NCI-H187 (cell line): ENCODE measurements at regions not wholly inside any gene's neighbourhood (a gene's known extent, or its start where the extent isn't known, plus 50 kb on each side); places are given as distances from the start of the nearest gene placed in this dataset.
"Not testable (repeated sequence)": the region's sequence is repeated elsewhere in the genome, so short reads cannot be mapped to it uniquely, and the experiment has no call there.

Experiments used
- DNase-seq, 2 experiments: peaks; one replicate each; lab custom pipeline; 2025; lab: John Stamatoyannopoulos, UW

- no peak for DNase-seq
These were observed 99.1 kb upstream of the PPP1R26 start for GRCh38 chr9:135380311-135380960.

GRCh38 chr9:135381762-135382310 is 97.7 kb upstream of the PPP1R26 start:
- DNase-seq: no peak

- DNase-seq: no peak
These were observed 95.4 kb upstream of the PPP1R26 start for GRCh38 chr9:135384226-135384625.

GRCh38 chr9:135384815-135385405 is 94.7 kb upstream of the PPP1R26 start:
- not testable (repeated sequence) for DNase-seq

GRCh38 chr9:135385793-135386192 is 93.8 kb upstream of the PPP1R26 start:
- no peak for DNase-seq

GRCh38 chr9:135387976-135388375 is 91.6 kb upstream of the PPP1R26 start:
- no peak for DNase-seq

GRCh38 chr9:135388530-135388929 is 91.1 kb upstream of the PPP1R26 start:
- DNase-seq: no peak

GRCh38 chr9:135391759-135392158 is 87.8 kb upstream of the PPP1R26 start:
- no peak for DNase-seq

- no peak for DNase-seq
These were observed 87.1 kb upstream of the PPP1R26 start for GRCh38 chr9:135392511-135392910.

GRCh38 chr9:135394131-135394530 is 85.5 kb upstream of the PPP1R26 start:
- no peak for DNase-seq

GRCh38 chr9:135394699-135395645 is 84.6 kb upstream of the PPP1R26 start:
- no peak for DNase-seq

GRCh38 chr9:135397142-135397541 is 82.4 kb upstream of the PPP1R26 start:
- no peak for DNase-seq

GRCh38 chr9:135399000-135399649 is 80.5 kb upstream of the PPP1R26 start:
- DNase-seq: no peak

- DNase-seq: no peak
These were observed 79.1 kb upstream of the PPP1R26 start for GRCh38 chr9:135400496-135400895.

- DNase-seq: no peak
These were observed 78.4 kb upstream of the PPP1R26 start for GRCh38 chr9:135401218-135401617.

- DNase-seq: no peak
These were observed 77.4 kb upstream of the PPP1R26 start for GRCh38 chr9:135402048-135402738.

GRCh38 chr9:135402739-135403695 is 76.6 kb upstream of the PPP1R26 start:
- no peak for DNase-seq

GRCh38 chr9:135403733-135404450 is 75.7 kb upstream of the PPP1R26 start:
- no peak for DNase-seq

GRCh38 chr9:135404451-135405144 is 75.0 kb upstream of the PPP1R26 start:
- DNase-seq: no peak
